Renal cortex interstitium (tissue), 11 donors: ENCODE measurements at regions not wholly inside any gene's neighbourhood (a gene's known extent, or its start where the extent isn't known, plus 50 kb on each side); places are given as distances from the start of the nearest gene placed in this dataset.
"Not testable (repeated sequence)": the region's sequence is repeated elsewhere in the genome, so short reads cannot be mapped to it uniquely, and the experiment has no call there.

ENCODE experiments used
- DNase-seq, 11 donors: peaks; one replicate each; pipeline ENCODE4 v3.0.0-alpha.2; 2013; ENCODE audit warnings: low read depth in 9 of 11, low spot score in 4 of 11; ENCODE audit errors: extremely low read depth in 1 of 11

GRCh38 chr4:152206185-152206584, 329.7 kb downstream of the FBXW7 start:
- no peak for DNase-seq

DNA sequence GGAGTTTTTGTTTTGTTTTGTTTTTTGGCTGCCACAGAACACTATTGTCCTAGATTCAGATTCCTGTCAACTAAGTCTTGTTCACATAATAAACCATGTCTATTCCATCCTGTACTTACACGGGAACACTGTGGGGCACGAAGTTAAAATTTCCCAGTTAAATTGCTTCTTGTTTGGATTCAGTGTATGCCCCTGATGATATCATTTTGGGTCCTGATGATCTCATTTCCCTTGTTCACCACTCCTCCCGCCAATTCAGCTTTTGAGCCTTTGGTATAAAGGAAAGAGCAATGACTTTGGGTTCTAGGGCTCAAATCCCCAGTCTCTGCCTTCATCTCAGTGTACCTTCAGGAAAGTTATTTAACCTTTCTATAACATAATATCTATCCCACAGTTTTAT, 333.5 kb downstream of the FBXW7 start:
- DNase-seq = no peak

GRCh38 chr4:152200511-152201333, 335.2 kb downstream of the FBXW7 start:
- DNase-seq = no peak

GRCh38 chr4:152197211-152197610, 338.7 kb downstream of the FBXW7 start:
- DNase-seq = no peak

DNA sequence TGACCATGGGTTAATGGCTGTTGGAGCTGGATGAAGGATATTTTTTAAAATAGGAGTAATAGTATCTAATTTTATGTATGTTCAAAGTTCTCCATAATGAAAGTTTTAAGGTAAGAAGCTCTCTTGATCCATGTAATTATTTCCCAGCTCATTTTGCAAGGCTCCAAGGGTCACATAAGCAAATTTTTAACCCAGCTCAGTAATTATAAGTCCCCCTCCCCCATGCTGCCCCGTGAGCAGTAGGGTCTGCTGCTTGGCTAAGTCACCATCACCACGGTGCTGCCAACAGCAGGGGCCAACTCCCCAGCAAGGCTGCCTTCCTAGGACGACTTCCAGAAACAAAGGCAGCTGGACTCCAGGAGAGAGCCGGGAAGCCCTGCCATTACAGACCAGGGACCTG, 340.0 kb downstream of the FBXW7 start:
- peak in 1 of 11 donors; percentile 33 for DNase-seq

DNA sequence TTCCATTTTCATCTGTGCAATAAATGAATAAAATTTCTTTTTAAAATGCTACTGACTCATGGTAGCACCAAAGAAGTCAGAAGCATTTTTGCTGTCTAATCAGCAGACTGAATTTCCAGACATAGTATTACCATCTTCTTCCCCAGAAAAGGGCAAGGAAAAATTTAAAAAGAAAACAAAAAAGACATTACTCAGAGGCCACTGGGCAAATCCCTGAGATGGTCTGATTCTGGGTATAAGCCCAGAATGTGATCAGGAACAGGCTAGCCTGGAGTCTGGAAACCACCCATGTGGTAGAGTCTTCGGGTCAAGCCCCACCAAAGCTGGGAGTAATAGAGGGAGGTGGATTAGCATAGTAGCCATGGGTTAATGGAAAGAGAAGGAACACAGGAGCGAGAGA, 342.8 kb downstream of the FBXW7 start:
- DNase-seq = no peak

DNA sequence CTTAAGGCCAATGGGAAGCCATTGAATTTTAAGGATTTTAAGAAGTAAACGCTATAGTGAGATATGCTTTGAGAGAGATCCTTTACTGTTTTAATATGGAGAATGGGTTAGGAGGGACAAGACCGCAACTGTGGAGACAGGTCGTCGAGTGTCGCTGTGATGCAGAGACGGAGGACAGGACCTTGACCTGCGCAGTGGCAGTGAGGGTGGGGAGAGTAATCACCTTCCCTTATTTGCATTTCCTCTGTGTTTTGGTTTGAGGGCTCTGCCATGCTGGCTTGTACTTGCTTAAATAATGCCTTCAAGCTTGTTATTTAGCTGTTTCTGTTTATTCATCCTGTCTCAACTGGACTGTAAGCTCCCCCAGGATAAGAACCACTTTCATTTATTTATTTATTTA, 345.0 kb downstream of the FBXW7 start:
- no peak for DNase-seq

DNA sequence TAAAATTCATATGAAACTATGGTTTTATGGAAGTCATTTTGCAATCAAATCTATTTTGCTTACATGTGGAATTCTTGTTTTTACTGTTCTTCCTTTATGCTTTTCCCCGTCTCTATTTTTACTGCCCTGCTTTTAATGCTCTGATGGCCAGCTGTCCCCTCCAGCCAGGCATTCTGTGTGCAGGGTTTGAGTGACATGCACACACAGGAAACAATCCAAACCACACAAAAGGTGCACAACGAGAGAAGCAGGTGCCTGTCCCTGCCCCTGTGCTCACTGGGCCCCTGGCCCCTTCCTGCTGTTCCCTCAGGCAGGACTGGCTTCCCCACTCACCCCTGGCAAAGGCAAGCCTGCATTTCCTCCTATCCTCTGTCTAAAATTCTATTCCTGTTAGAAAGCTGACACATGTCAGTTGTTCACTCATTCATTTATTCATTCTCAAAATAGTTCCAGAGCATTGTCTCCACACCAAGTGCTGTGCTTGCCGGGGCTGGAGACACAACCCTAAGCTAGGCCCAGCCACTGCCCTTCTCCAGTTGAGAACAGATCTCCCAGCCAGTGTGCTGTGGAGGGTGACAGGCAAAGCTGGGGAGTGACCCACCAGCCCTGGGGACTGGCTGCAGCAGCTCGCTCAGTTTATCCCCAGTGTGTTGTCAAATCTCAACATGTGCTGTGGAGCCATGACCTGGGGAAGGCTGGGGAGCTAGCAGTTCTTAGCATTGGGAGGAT, 346.3 kb downstream of the FBXW7 start:
- no peak for DNase-seq

GRCh38 chr4:152188801-152189200, 347.1 kb downstream of the FBXW7 start:
- DNase-seq = no peak

- no peak for DNase-seq
These were observed 348.2 kb downstream of the FBXW7 start for GRCh38 chr4:152187693-152188092.

DNA sequence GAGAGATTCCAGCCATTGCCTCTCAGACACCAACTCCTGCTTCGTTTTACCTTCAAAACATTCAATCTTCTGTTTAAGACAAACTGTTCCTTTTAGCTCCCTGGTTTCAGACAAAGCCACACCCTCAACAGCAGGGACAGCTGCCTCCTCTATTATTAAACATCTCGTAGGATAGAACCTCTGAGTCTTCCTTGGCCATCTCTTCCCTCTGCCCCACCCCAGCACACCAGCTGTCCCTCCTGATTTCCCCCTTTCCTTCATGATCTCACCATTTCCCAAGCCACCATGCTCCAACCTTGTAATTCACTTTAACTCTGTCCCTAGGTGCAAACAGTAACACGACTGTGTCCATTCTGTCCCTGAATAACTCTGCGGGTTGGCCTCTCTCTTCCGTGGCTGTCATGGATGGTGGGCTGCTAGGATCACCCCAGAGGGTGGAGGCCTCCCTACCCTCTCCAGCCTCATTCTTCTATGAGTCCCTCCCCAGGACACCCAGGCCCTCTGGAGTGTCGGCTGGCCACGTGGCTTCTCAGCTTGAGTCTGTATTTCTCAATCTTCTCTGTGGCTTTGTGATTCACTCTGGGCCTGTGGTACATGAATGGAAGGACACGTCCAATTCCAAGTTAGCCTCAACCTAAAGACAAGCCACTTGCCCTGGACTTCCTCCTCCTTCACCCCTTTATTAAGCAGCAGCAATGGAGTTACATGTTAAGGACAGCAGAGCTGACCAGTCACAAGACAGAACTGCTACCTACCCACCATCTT, 349.9 kb downstream of the FBXW7 start:
- DNase-seq = no peak

GRCh38 chr4:152181150-152181549, 354.7 kb downstream of the FBXW7 start:
- DNase-seq = no peak

DNA sequence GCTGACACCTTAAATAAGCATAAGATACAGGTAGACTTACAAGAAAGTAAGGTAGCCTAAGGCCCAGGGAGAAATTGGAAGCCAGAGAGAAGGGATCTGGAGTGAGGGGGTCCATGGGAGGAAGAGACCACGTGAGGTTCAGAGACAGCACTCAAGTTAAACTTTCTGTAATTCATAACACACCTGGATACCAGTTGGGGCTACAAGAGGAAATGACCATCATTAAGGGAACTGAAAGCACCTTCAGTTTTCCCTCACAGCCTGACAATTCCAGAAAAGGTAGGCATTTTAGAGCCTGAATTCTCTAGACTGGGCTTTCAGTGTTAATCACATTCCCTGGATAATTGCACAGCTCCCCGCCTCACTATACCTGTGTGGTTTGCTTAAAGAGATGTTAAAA, 355.5 kb downstream of the FBXW7 start:
- no peak for DNase-seq

DNA sequence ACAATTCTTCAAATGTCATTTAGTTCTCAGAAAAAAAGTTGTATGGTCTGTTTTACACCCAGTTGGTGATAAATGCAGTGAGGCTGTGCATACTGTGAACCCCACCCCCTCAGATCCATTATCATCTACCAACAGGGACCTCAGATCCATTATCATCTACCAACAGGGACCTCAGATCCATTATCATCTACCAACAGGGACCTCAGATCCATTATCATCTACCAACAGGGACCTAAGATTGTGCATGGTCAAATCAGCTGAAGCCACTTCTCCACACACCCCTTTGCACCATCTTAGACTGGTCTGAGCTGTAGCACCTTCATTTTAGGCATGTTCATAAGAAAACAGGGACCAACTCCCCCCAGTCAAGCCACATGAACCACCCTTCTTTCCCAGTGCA, 358.4 kb downstream of the FBXW7 start:
- DNase-seq = not testable (repeated sequence)

- DNase-seq = no peak
These were observed 359.2 kb downstream of the FBXW7 start for GRCh38 chr4:152176627-152177214.

GRCh38 chr4:152175586-152175985, 360.3 kb downstream of the FBXW7 start:
- no peak for DNase-seq

DNA sequence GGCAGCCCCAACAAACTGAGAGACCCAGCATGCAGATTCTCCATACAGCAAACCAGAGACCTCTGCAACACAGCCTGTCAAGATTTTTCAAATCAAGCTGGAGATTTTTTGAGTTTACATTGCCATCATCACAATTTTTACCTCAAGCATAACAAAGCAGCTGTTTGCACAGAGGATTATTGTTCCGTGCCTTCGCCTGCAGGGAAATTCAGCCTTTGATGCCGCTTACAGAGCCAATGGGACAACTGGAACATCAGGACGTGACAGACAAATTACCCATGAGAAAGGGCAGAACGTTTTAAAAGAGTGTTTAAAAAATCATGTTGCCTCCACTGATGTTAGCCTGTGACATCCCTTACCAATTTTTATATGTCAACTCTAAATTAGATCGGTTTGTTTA, 363.7 kb downstream of the FBXW7 start:
- no peak for DNase-seq

DNA sequence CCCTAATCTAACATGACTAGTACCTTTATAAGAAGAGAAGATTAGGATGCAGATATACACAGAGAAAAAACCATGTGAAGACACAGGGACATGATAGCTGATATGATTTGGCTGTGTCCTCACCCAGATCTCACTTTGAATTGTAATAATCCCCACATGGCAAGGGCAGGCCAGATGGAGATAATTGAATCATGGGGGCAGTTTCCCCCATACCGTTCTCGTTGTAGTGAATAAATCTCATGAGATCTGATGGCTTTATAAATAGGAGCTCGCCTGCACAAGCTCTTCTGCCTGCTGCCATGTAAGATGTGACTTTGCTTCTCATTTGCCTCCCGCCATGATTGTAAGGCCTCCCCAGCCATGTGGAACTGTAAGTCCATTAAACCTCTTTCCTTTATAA, 364.3 kb downstream of the FBXW7 start:
- no peak for DNase-seq

GRCh38 chr4:152169683-152170082, 366.2 kb downstream of the FBXW7 start:
- no peak for DNase-seq
